Astrocyte of the cerebellum (primary cell): ENCODE measurements at regions not wholly inside any gene's neighbourhood (a gene's known extent, or its start where the extent isn't known, plus 50 kb on each side); places are given as distances from the start of the nearest gene placed in this dataset.

Source experiments
- DNase-seq: peaks from one replicate; pipeline ENCODE4 v3.0.0-alpha.2; 2011; ENCODE audit warnings: low read depth
- H3K4me3 ChIP-seq: 2 replicates; pipeline ENCODE4 v1.5.1; 2011; ENCODE audit warnings: mild to moderate bottlenecking, low read depth, low read length, moderate library complexity
- in situ Hi-C: cut with HindIII; loops from 2 replicates; pipeline ENCODE4 v1.10.0; 2017; ENCODE audit warnings: low sequenced_read_pairs
- TF ChIP-seq, protein P1 (sequence below): IDR thresholded peaks from 2 replicates; pipeline ENCODE4 v1.5.1; 2012; ENCODE audit warnings: low read length, low read depth, moderate library complexity, mild to moderate bottlenecking; ENCODE audit errors: missing control alignments

DNA sequence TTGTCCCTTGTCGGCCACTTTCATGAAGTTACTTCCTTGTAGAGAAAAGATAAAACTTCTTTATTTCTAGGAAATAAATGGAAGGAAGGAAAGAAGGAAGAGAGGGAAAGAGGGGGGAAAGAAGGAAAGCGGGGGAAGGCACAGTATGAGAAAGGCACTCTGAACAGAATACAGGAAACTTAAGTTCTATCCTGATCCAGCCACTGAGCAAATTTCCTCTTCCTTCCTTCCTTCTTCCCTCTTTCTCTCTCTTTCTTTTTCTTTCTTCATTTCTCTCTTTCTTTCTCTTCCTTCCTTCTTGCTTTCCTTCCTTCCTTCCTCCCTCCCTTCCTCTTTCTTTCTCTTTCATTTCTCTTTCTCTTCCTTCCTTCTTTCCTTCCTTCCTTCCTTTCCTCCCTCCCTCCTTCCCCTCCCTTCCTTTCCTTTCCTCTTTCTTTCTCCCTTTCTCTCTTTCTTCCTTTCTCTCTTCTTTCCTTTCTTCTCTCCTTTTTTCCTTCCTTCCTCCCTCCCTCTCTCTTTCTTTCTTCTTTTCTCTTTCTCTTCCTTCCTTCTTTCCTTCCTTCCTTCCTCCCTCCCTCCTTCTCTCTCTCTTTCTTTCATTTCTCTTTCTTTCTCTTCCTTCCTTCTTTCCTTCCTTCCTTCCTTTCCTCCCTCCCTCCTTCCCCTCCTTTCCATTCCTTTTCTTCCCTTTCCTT, 240.2 kb upstream of the BRINP1 start:
- no peak for DNase-seq
- TF ChIP-seq, protein P1, sequence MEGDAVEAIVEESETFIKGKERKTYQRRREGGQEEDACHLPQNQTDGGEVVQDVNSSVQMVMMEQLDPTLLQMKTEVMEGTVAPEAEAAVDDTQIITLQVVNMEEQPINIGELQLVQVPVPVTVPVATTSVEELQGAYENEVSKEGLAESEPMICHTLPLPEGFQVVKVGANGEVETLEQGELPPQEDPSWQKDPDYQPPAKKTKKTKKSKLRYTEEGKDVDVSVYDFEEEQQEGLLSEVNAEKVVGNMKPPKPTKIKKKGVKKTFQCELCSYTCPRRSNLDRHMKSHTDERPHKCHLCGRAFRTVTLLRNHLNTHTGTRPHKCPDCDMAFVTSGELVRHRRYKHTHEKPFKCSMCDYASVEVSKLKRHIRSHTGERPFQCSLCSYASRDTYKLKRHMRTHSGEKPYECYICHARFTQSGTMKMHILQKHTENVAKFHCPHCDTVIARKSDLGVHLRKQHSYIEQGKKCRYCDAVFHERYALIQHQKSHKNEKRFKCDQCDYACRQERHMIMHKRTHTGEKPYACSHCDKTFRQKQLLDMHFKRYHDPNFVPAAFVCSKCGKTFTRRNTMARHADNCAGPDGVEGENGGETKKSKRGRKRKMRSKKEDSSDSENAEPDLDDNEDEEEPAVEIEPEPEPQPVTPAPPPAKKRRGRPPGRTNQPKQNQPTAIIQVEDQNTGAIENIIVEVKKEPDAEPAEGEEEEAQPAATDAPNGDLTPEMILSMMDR = no peak
- in situ Hi-C loops = no loop called here
- no peak overlapping the region for H3K4me3 ChIP-seq

- TF ChIP-seq, protein P1 = no peak
- no peak overlapping the region for H3K4me3 ChIP-seq
- no peak for DNase-seq
- in situ Hi-C loops = no loop called here
Observed at GRCh38 chr9:119601632-119602031, 232.4 kb upstream of the BRINP1 start.

- TF ChIP-seq, protein P1 = no peak
Observed at GRCh38 chr9:119597499-119597898, 228.3 kb upstream of the BRINP1 start.

DNA sequence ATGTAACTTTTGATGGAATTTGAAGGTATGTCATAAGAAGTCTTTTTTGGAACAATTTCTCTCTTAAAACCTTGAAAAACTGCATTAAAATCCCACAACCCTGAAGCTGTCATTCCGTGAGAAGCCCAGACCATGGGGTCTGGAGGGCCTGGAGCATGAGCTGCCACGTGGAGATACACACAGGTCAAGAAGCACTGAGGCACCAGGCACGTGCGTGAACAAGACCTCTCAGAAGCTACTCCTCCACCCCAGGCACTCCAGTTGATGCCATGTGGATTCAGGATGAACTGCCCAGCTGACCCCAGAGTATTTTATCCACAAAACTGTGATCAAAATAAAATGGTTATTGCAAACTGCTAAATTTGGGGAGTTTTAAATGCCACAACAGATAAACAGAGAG, 227.5 kb upstream of the BRINP1 start:
- in situ Hi-C loops = no loop called here
- TF ChIP-seq, protein P1 = no peak
- no peak for DNase-seq
- H3K4me3 ChIP-seq = no peak overlapping the region

More at GRCh38 chr9:119597499-119597898, 228.3 kb upstream of the BRINP1 start:
- in situ Hi-C loops = no loop called here
- H3K4me3 ChIP-seq = no peak overlapping the region
- DNase-seq = no peak

GRCh38 chr9:119588874-119589744, 219.9 kb upstream of the BRINP1 start:
- TF ChIP-seq, protein P1 = no peak
- no peak for DNase-seq
- H3K4me3 ChIP-seq = no peak overlapping the region
- in situ Hi-C loops = no loop called here

GRCh38 chr9:119577881-119578280, 208.6 kb upstream of the BRINP1 start:
- in situ Hi-C loops = no loop called here
- TF ChIP-seq, protein P1 = no peak
- H3K4me3 ChIP-seq = no peak overlapping the region
- no peak for DNase-seq
